ENCODE measurements at regions not wholly inside any gene's neighbourhood (a gene's known extent, or its start where the extent isn't known, plus 50 kb on each side); places are given as distances from the start of the nearest gene placed in this dataset.
"Not testable (repeated sequence)": the region's sequence is repeated elsewhere in the genome, so short reads cannot be mapped to it uniquely, and the experiment has no call there.

DNA sequence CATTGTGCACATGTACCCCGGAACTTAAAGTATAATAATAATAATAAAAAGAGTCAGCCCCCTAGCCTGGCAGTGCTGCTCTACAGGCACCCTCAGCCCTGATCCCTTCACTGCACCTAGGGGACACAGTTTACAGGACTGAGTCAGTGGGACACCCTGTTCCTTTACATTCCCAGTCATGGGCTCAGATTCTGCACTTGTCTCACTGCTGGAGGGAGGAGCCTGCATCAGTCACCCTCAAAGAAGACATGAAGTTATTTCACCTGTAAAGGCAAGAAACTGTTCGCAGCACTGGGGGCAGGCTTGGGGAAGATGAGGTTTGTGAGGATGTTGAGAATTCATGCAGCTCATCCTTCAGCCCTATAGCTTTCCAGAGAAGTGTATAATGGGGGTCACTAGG is 50.7 kb upstream of the VPREB1 start:
- DNase-seq, result no peak

DNA sequence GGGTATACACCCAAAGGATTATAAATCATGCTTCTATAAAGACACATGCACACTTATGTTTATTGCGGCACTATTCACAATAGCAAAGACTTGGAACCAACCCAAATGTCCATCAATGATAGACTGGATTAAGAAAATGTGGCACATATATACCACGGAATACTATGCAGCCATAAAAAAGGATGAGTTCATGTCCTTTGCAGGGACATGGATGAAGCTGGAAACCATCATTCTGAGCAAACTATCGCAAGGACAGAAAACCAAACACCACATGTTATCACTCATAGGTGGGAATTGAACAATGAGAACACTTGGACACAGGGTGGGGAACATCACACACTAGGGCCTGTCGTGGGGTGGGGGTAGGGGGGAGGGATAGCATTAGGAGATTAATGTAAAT is 51.1 kb upstream of the VPREB1 start:
- not testable (repeated sequence) for DNase-seq

DNA sequence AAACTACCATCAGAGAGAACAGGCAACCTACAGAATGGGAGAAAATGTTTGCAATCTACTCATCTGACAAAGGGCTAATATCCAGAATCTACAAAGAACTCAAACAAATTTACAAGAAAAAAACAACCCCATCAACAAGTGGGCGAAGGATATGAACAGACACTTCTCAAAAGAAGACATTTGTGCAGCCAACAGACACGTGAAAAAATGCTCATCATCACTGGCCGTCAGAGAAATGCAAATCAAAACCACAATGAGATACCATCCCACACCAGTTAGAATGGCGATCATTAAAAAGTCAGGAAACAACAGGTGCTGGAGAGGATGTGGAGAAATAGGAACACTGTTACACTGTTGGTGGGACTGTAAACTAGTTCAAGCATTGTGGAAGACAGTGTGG is 51.6 kb upstream of the VPREB1 start:
- not testable (repeated sequence) for DNase-seq

DNA sequence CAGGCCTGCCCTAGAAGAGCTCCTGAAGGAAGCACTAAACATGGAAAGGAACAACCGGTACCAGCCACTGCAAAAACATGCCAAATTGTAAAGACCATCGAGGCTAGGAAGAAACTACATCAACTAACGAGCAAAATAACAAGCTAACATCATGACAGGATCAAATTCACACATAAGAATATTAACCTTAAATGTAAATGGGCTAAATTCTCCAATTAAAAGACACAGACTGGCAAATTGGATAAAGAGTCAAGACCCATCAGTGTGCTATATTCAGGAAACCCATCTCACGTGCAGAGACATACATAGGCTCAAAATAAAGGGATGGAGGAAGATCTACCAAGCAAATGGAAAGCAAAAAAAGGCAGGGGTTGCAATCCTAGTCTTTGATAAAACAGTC is 54.8 kb upstream of the VPREB1 start:
- not testable (repeated sequence) for DNase-seq

DNA sequence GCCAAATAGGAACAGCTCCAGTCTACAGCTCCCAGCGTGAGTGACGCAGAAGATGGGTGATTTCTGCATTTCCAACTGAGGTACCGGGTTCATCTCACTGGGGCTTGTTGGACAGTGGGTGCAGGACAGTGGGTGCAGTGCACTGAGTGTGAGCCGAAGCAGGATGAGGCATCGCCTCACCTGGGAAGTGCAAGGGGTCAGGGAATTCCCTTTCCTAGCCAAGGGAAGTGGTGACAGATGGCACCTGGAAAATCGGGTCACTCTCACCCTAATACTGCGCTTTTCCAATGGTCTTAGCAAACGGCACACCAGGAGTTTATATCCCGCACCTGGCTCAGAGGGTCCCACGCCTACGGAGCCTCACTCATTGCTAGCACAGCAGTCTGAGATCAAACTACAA is 56.7 kb upstream of the VPREB1 start:
- DNase-seq, result not testable (repeated sequence)

DNA sequence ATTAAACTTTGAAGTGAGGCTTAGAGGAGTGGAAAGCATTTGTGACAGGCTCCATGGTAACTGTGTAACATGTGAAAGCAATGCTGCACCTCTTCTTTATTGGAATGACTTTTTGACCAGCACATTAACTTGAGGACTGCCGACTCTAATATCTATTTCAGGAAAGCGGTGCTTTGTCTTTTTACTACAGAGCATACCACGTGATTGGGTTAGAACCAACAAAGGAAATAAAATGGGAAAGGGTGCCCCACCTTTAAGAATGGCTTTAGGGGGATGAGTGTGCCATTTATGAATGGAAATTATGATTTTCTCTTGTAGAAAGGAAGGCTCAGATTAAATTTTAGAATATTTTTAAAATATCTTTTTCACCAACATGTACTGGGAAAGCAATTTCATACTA is 57.3 kb upstream of the VPREB1 start:
- DNase-seq, result no peak

DNA sequence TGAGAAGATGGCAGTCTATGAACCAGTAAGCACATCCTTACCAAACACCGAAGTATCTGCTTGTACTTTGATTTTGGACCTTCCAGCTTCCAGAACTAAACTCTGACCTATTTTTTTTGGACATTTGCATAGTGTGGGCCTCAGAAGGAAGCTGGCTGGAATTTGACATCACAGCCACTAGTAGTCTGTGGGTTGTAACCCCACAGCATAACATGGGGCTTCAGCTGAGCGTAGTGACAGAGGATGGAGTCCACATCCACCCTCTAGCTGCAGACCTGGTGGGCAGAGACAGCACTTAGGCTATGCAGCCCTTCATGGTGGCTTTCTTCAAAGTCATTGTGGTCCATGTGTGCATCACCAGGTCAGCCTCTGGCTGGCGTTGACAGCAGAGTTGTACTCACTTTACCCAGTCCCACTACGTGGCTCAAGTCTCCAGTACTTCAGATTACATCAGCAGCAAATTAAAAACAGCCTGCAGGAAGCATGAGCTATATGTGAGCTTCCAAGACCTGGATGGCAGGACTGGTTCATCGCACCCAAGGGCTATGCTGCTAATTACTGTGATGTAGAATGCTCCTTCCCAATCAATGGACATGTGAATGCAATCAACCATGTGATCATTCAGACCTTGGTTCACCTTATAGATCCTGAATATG is 58.6 kb upstream of the VPREB1 start:
- DNase-seq, result no peak

DNA sequence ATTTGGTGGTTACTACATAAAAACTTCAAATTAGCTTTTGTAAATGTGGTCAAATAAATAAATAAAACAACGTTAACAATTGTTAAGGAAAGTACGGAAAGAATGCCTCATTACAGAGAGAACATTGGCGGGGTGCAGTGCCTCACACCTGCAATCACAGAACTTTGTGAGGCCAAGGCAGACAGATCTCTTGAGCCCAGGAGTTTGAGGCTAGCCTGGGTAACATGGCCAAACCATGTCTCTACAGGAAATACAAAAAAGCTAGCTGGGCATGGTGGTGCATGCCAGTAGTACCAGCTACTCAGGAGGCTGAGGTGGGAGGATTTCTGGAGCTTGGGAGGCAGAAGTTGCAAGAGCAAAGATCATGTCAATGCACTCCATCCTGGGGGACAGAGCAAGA is 59.4 kb upstream of the VPREB1 start:
- DNase-seq, result no peak

DNA sequence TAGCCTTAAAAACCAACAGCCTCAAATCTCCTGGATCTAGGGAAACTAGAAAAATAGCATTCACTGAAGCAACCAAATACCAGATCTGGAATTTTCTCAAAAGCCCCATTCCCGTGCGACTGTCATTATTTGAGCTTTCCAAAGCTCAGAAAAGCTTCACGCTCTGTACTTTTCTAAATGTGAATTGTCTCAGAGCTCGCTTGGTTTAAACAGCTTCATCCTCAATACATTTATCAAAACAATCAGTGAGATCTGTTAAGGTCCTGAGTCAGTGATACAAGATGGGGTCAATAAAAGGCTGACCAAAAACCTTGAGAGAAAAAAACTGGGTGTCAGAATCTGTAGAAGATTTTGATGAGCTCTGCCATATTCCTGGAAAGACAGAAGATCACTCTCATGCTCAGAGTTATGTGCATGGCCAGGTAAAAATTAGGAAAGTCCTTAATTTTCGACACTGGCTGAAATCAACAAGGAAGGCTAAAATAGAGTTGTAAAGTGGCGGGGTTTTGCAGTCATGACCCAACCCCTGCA is 60.2 kb upstream of the VPREB1 start:
- DNase-seq, result no peak

DNA sequence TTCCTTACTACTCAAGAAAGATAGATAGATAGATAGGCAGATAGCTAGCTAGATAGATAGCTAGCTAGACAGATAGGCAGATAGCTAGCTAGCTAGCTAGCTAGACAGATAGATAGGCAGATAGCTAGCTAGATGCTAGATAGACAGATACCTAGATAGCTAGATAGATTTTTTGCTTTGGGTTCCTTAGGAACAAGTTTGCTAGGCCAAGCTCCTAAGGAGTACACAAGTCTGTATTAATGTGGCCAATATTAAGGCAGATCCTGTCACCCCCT is 61.7 kb upstream of the VPREB1 start:
- DNase-seq, result no peak

DNA sequence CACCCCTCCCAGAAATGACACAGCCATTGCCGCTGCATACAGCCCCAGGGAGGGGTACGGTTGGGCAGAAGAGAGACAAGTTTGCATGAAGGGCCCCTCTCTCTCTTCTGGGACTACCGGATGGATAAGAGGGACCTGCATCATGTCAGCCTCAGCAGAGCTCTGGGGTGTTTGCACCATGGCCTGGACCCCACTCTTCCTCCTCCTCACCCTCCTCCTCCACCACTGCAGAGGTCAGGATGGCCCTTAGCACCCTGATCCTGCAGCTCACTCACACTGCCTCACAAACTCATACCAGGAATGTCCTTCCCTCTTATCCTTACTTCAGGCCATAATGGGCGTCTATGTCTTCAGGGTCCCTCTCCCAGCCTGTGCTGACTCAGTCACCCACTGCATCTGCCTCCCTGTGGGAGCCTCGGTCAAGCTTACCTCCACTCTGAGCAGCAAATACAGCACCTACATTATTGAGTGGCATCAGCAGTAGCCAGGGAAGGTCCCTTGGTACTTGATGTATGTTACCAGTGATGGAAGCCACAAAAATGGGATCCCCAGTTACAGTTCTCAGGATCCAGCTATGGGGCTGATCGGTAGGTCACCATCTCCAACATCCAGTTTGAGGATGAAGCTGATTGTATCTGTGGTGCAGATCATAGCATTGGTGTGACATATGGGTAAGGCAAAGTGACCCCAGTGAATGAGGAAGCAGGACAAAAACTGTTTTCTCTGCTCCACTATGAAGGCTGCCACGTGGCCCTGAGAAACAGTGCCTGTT is 62.2 kb upstream of the VPREB1 start:
- DNase-seq, result no peak

DNA sequence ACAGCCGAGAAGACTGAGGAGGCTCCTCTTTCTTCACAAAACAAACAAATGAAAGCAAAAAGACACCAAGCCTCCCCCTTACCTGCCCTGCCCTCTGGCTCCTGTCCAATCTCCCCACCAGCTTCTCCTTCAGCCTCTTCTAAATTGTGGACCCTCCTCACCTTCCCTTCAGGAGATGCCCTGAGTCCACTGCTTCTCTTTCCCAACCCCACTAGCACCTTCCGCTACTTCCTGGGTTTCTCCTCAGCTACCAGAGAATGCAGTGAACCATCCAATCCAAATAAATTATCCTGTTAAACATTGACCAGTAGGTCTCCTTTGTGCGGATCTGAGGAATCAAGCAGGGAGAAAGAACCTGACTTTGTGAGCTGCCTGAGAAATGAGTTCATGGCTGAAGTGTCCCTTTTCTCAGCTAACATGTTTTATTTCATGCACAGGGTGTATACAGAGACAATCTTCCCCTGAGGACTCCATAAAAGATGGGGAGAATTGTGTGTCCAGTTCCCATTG is 63.2 kb upstream of the VPREB1 start:
- no peak for DNase-seq

DNA sequence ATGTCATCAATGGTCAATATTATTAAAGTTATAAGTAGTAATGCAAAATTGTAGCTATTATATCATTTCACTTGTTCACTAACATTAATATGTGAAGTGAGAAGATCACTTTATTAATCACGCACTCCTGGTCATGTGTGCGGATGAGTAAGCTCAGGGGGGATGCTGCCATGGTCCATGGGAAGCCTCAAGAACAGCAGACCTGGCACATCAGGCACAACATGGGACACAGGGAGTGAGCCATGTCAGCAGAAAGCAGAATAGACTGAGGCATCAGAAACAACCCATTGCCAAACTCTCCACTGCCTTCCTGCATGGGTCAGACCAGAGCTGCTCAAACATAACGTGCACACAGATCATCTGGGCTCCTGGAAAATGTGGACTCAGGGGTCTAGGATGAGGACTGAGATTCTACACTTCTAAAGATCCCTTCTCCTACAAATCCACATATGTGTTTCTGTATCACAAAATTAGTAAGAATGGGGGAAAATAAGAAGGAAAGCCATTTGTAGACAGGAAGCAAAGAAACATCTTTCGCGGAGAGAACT is 63.8 kb upstream of the VPREB1 start:
- DNase-seq, result no peak

DNA sequence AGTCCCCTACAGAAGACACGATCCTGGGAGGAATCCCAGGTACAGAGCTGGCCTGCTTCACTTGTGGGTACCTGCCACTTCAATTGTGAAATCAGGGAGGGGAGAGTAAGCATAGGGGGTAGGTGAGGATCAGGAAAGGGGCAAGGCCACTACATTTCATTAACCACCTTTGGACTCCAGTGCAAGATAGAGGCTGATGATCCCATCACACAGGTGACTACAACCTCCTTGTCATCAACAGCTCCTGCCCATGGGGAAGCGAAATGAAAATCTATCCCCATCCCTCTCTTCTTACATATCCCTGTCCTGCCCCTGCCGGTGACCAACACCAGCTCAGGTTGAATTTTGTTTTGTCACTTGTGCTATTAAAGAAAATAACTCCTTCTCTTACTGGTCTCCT is 64.7 kb upstream of the VPREB1 start:
- no peak for DNase-seq

DNA sequence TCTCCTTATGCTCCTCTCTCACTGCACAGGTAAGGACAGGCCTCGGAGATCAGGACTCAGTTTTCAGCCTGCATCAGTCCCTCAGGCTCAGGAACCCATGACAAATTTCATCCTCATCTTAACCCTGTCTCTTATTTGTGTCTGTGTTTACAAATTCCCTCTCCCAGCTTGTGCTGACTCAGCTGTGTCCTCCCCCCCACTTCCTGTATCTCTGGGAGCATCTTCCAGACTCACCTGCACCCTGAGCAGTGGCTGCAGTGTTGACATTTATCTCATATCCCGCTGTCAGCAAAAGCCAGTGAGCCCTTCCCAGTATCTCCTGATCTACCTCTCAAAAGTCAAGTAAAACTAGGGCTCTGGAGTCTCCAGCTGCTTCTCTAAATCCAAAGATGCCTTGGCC is 65.6 kb upstream of the VPREB1 start:
- DNase-seq, result no peak

DNA sequence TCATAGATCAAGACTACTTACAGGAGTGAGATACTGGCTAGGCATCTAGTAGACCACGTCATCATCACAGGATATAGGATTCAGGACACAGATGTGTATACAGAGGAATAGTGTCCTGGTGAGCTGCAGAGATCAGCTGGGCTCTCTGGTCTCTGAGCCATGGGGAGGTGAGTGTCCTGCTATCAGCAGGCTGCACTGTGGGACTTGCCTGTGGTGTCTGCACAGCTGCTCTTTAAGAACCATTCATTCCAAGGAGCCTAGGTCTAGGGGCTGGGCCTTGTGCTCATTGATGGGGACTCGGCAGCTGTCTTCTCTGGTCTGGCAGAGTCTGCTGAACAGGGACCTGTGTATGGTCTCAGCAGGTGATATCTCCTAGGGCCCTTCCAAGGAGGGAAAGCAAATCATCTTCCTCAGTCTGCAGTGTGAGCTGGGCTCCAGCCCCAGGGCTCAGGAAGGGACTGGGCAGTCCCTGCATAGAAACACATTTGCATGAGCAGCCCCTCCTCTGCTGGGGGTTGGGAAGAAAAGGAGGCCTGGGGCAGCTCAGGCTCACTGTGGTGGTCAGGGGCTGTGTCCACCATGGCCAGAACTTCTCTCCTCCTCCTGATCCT is 66.1 kb upstream of the VPREB1 start:
- no peak for DNase-seq

DNA sequence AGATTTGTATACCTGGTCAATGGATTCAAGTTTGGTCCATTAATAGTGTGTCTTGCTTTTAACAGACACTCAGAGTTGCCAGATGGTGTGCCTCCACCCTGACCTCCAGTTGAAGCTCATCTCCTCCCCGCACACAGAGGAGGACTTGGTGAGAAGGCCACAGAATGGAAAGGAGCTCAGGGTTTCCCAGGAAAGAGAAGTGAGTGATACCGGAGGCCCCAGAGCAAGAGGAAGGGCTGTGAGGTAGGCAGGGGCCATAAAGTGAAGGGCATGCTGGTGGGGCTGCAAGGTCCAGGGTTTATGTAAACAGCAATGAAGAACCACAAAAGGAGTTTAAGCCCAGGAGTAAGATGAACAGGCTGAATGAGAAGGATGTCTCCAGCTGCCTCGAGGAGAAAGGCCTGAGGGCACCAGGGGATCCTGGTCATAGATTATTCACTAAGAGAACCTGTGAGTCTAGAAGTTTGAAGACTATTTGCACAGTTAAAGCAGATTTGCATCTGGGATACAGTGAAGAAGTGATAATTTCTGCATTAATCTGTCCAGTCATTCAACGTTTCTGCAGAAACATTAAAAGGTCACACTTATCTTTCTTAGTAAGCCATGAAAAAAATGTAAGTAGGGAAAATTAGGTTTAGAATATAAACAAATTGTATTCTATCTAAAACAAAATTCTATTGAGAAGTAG is 67.5 kb upstream of the VPREB1 start:
- no peak for DNase-seq

DNA sequence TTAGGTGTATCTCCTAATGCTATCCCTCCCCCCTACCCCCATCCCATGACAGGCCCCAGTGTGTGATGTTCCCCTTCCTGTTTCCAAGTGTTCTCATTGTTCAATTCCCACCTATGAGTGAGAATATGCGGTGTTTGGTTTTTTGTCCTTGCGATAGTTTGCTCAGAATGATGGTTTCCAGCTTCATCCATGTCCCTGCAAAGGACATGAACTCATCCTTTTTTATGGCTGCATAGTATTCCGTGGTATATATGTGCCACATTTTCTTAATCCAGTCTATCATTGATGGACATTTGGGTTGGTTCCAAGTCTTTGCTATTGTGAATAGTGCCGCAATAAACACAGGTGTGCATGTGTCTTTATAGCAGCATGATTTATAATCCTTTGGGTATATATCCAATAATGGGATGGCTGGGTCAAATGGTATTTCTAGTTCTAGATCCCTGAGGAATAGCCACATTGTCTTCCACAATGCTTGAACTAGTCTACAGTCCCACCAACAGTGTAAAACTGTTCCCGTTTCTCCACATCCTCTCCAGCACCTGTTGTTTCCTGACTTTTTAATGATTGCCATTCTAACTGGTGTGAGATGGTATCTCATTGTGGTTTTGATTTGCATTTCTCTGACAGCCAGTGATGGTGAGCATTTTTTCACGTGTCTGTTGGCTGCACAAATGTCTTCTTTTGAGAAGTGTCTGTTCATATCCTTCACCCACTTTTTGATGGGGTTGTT is 71.5 kb upstream of the VPREB1 start:
- not testable (repeated sequence) for DNase-seq

DNA sequence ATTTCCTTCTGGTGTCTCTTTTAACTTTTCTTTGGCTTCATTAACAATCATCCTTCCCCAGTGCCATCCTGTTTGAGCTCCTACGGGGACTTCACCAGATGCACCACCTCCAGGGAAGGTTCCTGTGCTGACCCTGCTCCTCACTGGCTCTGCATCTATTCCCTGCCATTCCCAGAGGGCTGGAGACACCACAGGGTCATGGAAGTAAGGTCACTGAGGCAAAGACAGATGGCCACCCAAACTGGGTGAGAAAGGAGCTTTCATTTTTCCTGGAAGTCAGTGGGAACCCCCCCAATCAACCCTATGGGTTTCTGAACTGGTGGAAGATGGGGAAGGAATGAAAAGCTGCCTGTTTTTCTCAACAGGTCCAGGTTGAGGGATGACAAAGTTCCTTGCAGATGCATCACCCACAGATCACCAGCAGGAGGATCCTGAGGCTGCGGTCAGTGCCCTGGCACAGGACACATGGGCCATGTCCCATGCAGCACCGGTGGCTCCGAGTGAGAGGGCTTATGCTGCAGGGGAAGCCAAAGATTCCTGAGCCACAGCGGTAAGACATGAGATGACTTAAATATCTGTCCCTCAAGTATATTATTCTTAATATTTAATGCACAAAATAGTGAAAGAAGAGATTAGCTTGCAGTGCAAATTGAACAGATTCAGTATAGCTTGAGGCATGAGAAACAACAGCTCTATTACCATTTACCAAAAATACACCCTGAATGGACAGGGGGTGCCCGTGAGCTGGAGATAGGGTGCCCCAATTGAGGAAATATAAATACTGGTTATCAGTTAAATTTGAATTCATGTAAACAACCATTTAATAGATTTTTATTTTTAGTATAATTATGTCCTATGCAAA is 73.0 kb upstream of the VPREB1 start:
- no peak for DNase-seq

DNA sequence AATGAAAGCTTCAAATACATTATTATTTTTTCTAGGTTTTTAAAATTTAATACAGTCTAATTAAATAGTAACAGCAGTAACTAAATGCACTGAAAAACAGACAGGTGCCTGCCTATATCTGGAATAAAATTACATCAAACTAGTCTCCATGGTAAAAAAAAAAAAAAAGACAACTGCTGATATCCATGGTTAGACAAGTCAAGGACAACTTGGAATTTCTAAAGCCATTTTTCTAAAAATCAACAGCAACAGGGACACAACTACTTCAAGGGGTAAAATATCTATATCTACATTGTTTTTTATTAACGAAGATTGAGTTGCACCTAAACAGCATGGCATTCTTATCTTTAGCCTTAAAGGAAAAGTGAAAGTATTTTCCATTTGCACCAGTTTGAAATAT is 74.7 kb upstream of the VPREB1 start:
- DNase-seq, result no peak

Data from T-helper 2 cell (primary cell).